ENCODE measurements at regions not wholly inside any gene's neighbourhood (a gene's known extent, or its start where the extent isn't known, plus 50 kb on each side); places are given as distances from the start of the nearest gene placed in this dataset.

DNA sequence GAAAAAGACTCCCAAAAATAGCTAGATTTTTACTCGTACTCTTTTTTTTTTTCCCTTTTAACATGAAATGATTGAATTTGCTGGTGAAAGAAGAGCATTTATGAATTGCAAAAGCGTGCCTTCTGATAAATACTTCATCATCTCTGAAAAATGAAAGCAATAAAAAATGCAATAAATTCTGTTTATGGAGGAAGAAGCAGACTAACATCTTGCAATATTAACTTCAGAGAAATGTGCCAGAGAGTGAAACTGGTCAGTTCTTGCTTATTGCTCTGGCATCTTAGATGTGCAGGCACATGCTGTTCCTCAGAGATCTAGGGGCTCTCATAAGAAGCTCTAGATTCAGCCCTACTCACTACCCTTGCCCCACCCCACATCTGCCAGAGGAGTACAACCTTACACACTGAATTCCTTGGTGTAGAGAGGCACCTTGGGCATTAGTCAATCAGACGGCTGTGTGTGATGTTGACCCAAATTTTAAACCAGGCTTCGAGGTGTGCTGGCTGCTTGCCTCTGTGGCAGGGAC is 891.1 kb upstream of the GHITM start:
- Histone ChIP-seq H3K27me3 (ENCODE audit: control insufficient read depth in 2 of 2, insufficient read depth in 2 of 2, low read length in 2 of 2) (no peaks in the 10 kb centered on the region), H3K4me1 (ENCODE audit: control insufficient read depth, extremely low read depth, insufficient read depth, low read length) (no peaks in the 10 kb centered on the region), H3K27ac (ENCODE audit: insufficient read depth, low read depth, low read length) (no peak overlapping the region), H3K4me3 (replicated peaks in 1 of 3; ENCODE audit: insufficient read depth in 1 of 3, low read depth in 1 of 3, low read length in 3 of 3) (no peak overlapping the region), H3K9ac (replicated peaks; ENCODE audit: extremely low read depth, insufficient read depth, low read length) (no peak overlapping the region), H3K36me3 (ENCODE audit: control insufficient read depth in 2 of 2, extremely low read depth in 1 of 2, insufficient read depth in 2 of 2, low read length in 2 of 2) (no peaks in the 10 kb centered on the region), H4K20me1 (replicated peaks; ENCODE audit: control insufficient read depth, extremely low read depth, insufficient read depth, low read length) (no peaks in the 10 kb centered on the region), H3K79me2 (ENCODE audit: control insufficient read depth, insufficient read depth, low read length) (no peaks in the 10 kb centered on the region), H3K9me3 (replicated peaks; ENCODE audit: control insufficient read depth, insufficient read depth, low read length) (no peaks in the 10 kb centered on the region), H2AFZ (ENCODE audit: low read depth, low read length) (no peak overlapping the region), H3K9me1 (replicated peaks; ENCODE audit: control insufficient read depth, extremely low read depth, insufficient read depth, low read length) (no peaks in the 10 kb centered on the region), H3K4me2 (ENCODE audit: insufficient read depth, low read length) (no peak overlapping the region)
- FAIRE-seq (no peak), DNase-seq (ENCODE audit: low read depth, low spot score) (no peak)
- dilution Hi-C loops (cut with MboI; ENCODE audit: extremely low pct_ligation_motif_present, low sequenced_read_pairs) = no loop called here
- CTCF ChIA-PET = no interaction called here
- intact Hi-C loops (cut with micrococcal nuclease) = no loop called here
- BruUV-seq (replicated peaks) = no TSS peak
- POLR2A ChIA-PET = no interaction called here
- TF ChIP-seq, protein P1, sequence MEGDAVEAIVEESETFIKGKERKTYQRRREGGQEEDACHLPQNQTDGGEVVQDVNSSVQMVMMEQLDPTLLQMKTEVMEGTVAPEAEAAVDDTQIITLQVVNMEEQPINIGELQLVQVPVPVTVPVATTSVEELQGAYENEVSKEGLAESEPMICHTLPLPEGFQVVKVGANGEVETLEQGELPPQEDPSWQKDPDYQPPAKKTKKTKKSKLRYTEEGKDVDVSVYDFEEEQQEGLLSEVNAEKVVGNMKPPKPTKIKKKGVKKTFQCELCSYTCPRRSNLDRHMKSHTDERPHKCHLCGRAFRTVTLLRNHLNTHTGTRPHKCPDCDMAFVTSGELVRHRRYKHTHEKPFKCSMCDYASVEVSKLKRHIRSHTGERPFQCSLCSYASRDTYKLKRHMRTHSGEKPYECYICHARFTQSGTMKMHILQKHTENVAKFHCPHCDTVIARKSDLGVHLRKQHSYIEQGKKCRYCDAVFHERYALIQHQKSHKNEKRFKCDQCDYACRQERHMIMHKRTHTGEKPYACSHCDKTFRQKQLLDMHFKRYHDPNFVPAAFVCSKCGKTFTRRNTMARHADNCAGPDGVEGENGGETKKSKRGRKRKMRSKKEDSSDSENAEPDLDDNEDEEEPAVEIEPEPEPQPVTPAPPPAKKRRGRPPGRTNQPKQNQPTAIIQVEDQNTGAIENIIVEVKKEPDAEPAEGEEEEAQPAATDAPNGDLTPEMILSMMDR (IDR thresholded peaks at IDR 0.05; ENCODE audit: extremely low read depth in 1 of 2, insufficient read depth in 1 of 2, low read depth in 1 of 2, low read length in 2 of 2) = no peak
- TF ChIP-seq GATA2 (IDR thresholded peaks at IDR 0.05; ENCODE audit: insufficient read depth, insufficient read length, low read depth, low read length) (no peak), EZH2 (IDR thresholded peaks at IDR 0.05; ENCODE audit: borderline replicate concordance, low read depth, low read length, severe bottlenecking) (no peak), JUN (IDR thresholded peaks at IDR 0.05; ENCODE audit: borderline replicate concordance, insufficient read depth, insufficient read length, low read depth) (no peak), POLR2AphosphoS5 (IDR thresholded peaks at IDR 0.05; ENCODE audit: insufficient read depth, low read depth, low read length) (no peak), FOS (IDR thresholded peaks at IDR 0.05; ENCODE audit: borderline replicate concordance, insufficient read depth, low read length) (no peak), MYC (IDR thresholded peaks at IDR 0.05; ENCODE audit: low read depth, low read length) (no peak), POLR2A (IDR thresholded peaks at IDR 0.05; ENCODE audit: low read depth, low read length) (no peak)
- TF ChIP-seq, protein P2, sequence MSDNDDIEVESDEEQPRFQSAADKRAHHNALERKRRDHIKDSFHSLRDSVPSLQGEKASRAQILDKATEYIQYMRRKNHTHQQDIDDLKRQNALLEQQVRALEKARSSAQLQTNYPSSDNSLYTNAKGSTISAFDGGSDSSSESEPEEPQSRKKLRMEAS (IDR thresholded peaks at IDR 0.05; ENCODE audit: insufficient read depth, insufficient read length) = no peak

Data from endothelial cell of umbilical vein (primary cell).